ENCODE measurements at regions not wholly inside any gene's neighbourhood (a gene's known extent, or its start where the extent isn't known, plus 50 kb on each side); places are given as distances from the start of the nearest gene placed in this dataset.
"Not testable (repeated sequence)": the region's sequence is repeated elsewhere in the genome, so short reads cannot be mapped to it uniquely, and the experiment has no call there.

DNA sequence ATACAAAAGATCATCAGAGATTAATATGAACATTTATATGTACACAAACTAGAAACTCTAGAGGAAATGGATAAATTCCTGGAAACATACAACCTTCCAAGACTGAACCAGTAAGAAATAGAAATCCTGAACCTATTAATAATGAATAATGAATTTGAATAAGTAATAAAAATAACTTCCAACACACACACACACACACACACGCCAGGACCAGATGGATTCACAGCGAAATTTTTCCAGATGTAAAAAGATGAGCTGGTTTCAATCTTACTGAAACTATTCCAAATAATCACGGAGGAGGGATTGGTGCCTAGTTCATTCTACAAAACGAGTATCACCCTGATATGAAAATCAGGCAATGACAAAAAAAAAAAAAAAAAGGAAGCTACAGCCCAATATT lies 1095.0 kb downstream of the FAT4 start:
- DNase-seq (ENCODE audit: low spot score) (no peak), FAIRE-seq (no peak)

DNA sequence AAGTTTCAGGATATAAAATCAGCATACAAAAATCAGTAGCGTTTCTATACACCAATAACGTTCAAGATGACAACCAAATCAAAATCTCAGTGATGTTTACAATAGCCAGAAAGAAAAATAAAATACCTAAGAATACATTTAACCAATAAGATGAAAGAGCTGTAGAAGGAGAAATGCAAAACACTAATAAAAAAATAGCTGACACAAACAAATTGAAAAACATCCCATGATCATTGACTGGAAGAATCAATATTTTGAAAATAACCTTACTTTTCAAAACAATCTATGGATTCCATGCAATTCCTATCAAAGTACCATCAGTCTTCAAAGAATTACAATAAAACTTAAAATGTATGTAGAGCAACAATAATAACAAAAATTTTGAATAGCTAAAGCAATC lies 1096.3 kb downstream of the FAT4 start:
- FAIRE-seq (no peak), DNase-seq (ENCODE audit: low spot score) (no peak)

DNA sequence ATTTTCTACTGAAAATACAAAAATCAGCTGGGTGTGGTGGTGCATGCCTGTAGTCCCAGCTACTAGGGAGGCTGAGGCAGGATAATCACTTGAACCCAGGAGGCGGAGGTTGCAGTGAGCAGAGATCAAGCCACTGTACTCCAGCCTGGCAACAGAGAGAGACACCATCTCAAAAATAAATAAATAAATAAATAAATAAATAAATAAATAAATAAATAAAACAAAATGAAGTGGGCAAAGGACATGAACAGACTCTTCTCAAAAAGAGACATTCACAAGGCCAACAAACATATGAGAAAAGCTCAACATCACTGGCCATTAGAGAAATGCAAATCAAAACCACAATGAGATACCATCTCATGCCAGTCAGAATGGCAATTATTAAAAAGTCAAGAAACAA lies 1097.6 kb downstream of the FAT4 start:
- DNase-seq (ENCODE audit: low spot score); FAIRE-seq: not testable (repeated sequence)

DNA sequence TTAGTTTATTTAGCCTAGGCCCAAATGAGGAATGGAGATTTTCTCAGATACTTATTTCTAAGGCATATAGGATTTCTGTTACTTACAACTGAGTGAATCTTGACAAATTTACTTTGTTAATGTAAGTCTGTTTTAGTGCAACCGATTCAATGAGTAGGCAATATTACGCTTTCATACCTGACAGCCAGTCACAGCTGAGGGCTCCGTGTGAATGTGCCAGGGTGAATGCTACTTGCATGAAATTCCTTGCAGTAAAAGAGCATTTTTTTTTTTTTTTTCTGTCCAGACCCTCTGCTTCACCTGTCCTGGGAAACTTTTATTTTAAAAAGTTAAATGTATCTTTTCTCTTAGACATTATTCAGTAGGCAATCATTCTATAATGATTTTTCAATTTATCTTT lies 1100.0 kb downstream of the FAT4 start:
- DNase-seq (ENCODE audit: low spot score) (no peak), FAIRE-seq (no peak)

DNA sequence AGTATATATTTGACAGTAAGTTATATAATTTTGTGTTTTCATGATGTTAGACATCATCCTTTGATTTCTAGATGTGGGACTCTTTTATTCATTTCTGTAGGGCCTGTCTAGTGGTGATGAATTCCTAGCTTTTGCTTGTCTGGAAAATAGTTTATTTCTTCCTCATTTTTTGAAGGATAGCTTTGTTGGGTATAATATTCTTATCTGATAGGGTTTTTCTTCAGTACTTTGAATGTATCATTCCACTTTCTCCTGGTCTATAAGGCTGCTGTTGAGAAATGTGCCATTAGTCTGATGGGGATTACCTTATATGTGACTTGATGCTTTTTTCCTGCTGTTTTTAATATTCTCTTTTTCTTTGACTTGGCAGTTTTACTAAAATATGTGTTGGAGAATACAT lies 1104.5 kb downstream of the FAT4 start:
- FAIRE-seq, result no peak
- no peak for DNase-seq (ENCODE audit: low spot score)

DNA sequence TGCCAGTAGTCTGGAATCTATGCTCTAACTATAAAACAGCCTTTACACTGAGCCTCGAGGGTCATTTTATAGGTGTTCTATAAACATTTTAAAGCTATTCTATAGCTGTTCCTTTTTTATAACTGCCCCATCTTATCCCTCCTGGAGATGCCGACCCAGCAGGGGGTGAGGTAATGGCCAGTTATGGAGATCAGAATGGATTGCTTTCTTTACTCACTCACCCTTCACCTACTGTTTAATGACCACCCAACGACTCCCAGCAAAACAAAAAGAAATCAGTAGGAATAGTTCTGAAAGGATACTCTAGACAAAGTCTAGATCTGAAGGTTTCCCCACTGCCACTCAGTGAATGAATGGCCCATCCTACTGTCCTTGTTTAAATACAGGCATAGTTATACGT lies 1113.1 kb downstream of the FAT4 start:
- DNase-seq (ENCODE audit: low spot score) (no peak), FAIRE-seq (no peak)

DNA sequence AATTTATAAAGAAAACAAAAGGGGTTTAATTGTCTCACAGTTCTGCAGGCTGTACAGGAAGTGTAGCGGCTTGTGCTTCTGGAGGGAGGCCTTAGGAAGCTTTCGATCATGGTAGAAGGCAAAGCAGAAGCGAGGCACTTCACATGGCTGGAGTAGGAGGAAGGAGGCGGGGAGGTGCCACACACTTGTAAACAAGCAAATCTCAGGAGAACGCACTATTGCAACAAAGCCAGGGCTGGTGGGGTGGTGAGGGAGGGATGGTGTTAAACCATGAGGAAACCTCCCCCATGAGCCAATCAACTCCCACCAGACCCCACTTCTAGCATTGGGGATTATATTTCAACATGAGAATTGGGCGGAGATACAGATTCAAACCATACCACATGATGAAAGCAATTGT lies 1116.3 kb downstream of the FAT4 start:
- FAIRE-seq (no peak), DNase-seq (ENCODE audit: low spot score) (no peak)

DNA sequence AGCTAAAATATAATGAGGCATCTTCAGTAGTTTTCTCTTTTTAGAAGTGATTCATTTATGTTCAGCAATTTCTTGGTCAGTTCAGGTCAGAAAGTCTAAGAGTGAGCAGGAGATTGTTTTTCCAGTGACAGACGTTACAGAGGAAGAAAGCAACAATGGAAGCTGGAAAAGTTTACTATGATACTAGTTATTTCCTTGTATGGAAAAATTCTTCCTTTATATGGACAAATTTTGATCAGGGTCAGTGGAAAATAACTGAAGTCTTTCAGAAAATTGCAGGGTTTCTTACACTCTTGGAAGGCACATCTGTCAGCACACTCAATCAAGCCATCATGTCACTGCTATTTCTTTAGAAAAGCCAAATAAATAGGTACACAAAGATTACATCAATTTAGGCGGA lies 1120.7 kb downstream of the FAT4 start:
- no peak for FAIRE-seq
- no peak for DNase-seq (ENCODE audit: low spot score)

DNA sequence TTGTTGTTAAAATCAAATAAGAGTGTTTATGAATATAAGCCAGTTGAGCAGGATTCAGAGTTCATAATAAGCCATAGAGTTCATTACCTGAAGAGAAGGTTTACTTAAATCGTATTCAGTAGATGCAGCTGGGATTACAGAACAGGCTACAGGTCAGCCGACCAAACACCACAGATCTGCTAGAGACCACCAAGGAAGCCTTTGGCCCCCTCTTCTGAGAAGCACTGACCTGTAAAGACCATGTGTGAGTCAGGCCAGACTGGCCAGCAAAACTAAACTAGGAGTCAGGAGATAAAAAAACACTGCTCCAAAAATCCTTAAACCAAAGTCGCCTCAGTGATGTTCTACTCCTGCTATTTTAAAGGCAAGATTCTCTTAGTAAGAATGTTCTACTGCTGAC lies 1125.5 kb downstream of the FAT4 start:
- FAIRE-seq (no peak), DNase-seq (ENCODE audit: low spot score) (no peak)

DNA sequence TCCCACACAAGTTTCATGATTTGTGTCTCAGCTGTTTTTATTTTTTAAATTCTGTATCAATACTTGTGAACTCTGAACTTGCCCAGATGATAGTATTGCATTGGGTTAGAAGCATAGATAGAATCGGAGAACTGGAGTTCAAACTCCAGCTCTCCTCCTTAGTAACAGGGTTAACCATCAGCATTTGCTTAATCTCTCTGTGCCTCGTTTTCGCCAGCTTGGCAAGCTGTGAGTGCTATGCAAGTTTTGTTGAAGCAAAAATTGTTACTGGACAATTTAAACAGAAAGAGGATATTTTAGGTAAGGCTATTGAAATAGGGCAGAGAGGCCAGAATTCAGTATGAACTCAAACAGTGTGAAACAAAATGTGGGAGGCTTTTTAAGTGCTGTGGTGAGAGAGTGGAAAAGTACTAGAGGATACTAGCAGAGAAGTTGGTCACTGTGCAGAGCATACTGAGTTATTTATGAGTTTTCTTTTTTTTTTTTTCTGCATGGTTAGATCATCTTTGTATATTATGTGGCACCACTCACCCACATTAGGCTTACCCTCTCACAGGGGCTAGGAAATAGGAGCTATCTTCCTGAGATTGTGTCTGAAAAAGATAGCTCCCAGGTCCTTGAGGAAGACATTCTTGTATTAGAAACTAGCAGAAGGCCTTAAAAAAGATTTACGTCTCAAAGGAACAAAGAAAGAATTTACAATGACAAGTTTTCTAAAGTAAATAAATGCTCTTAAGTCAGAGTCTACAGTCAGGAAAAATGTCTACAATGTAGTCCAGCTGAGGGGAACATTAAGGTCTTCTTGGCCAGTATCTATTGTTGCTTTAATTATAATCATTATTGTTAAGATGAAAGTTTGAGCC lies 1126.6 kb downstream of the FAT4 start:
- FAIRE-seq, result no peak

DNA sequence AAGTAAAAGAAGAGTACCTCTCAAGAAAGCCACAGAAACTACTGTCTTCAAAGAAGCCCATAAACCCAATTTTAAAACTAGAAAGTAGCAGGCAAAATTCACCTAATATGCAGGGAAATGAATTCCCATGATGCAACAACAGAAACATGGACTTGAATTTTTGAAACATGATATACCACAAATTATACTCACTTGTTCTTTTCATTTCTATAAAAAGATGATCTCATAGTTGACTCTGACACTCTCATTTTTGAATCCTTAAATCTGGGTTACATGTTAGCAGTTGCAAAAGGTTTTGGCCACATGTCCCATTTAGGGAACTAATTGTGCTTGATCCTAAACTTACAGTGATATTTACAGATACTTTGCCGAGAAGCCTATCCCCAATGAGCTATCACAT lies 1130.8 kb downstream of the FAT4 start:
- DNase-seq (ENCODE audit: low spot score) (no peak), FAIRE-seq (no peak)

More for the DNA sequence above, 1126.6 kb downstream of the FAT4 start:
- DNase-seq (ENCODE audit: low spot score), result no peak

DNA sequence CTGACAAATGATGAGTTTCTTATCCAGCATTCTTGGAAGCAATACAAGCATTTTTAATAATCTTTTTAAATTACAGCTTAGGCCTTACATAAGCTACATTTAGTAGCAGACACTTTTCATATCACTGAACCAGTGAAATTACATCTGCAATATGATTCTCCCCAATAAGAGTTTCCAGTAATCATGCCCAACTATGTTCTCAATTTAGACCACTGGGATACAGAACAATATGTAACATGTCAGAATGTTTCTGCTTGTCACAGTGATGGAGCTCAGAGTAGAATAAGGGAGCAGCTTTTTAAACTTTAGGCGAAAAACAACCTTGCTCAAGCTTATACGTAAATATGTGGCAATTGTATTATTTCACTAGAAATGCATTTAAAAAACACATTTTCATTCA lies 1132.2 kb downstream of the FAT4 start:
- FAIRE-seq, result no peak

DNA sequence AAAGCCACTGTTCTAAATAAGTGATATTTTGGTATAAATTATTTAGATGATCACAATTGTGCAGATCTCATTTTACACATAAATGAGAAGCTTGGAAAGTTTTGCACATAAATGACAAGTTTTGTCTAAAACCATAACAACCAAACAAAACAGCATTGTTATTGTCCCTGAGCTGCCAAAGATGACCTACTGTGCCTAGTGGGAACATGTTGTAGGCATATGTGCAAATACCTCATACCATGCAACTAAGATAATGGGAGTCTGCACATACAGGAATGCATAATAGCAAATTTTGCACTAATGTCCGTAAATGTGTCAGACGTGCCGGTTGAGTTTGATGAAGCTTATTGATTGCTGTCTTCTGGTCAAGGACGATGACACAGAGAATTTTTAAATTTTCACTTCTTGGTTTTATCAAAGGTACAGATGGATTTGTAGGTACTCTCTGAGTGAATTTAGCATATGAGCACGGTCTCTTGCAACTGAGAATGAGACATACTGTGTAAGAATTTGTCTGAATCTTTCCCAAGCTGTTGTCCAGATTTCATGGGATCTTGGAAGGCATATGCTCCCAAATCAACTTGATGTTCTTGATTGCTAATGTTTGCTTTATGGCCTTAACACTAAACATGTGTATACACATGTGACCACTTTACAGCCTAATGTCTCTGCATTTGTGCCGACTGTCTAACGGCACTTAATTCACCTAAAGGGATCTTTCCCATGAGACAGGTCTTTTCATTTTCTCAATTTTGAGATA lies 1133.5 kb downstream of the FAT4 start:
- DNase-seq (ENCODE audit: low spot score), result no peak
- FAIRE-seq, result no peak

More for the DNA sequence above, 1132.2 kb downstream of the FAT4 start:
- DNase-seq (ENCODE audit: low spot score), result no peak

DNA sequence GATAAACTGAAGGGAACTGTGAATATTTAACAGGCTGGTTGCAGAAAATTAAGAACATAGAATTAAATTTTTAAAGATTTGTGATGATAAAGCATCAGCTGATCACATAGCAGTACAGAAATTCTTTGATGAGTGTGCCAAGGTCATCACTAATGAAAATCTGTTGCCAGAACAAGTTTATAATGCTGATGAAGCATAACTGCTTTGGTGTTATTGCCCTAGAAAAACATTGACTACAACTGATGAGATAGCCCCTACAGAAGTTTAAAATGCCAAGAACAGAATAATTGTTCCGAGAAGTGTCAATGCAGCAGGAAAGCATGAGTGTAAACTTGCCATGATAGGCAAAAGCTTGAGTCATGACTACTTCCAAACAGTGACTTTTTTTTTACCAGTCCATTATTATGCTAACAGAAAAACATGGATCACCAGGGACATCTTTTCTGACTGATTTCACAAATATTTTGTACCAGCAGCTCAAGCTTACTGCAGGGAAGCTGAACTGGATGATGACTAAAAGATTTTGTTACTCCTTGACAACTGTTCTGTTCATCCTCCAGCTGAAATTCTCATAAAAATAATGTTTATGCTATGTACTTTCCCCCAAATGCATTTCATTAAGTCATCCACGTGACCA lies 1136.6 kb downstream of the FAT4 start:
- DNase-seq (ENCODE audit: low spot score) (no peak), FAIRE-seq (no peak)

DNA sequence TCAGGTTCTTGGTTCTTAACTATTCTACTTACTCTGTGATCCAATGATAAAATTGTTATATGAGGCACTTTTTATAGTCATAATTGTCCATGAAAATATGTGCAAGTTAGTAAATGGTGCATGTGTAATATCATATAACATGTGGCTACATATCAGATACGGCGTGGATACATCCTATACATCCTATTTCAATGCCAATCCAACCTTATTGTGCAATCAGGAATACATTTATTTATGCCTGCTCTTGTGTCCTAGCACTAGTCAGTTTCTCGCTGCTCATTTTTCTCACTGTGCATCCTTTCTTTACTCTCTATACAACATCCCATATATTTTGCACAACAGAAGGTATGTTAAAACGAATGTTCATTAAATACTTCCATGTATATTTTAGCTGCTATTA lies 1141.1 kb downstream of the FAT4 start:
- FAIRE-seq (no peak), DNase-seq (ENCODE audit: low spot score) (no peak)

DNA sequence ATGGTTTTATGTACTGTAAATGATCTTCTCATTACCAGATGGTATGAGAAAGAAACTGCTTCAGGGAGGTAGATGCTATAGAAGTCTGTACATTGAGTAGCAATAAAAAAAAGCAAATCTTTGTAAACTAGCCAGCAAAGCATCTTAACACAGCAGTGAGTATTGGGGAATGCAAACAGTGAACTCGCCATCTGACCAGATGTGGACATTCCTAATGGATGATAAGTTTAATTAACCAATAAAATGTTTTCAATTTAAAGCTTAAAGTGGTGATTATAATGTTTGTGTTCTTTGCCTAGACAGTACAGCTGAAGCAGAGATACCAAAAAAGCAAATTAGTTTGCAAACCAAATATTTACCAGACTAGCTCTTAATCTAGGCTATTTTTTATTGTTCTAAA lies 1144.2 kb downstream of the FAT4 start:
- DNase-seq (ENCODE audit: low spot score) (no peak), FAIRE-seq (no peak)

DNA sequence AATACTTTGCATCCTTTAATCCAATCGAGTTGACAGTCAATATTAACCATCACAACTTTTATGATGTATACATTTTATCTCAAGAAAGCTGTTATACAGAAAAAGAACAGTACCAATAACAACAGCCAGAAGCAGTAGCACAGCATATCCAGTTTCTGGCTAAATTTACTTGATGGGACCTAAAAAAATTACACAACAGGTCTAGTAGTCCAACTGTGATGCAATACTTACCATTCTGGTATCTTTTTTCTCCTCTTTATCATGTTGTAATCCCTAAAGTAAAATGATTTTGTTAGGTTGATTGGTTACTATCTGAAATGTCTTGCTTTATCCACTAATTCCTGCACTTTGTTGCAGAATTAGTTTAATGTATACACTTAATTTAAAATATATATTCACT lies 1150.6 kb downstream of the FAT4 start:
- FAIRE-seq, result no peak
- DNase-seq (ENCODE audit: low spot score), result no peak

DNA sequence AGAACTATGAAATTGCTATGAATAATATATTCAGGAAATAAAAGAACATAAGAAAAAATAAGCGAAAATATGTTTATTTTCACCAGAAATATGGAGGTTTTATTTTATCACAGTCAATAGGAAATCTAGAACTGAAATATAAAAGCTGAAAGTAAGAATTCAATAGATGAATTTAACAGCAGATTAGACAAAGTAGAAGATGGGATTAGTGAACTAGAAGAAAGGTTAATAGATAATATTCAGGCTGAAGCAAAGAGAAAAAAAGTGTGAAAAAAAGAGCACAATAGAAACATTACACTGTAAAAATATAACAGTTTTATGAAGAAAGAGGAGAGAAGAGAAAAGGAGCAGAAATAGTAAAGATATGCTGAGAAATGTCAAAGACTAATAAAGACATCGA lies 1152.1 kb downstream of the FAT4 start:
- FAIRE-seq (no peak), DNase-seq (ENCODE audit: low spot score) (no peak)

DNA sequence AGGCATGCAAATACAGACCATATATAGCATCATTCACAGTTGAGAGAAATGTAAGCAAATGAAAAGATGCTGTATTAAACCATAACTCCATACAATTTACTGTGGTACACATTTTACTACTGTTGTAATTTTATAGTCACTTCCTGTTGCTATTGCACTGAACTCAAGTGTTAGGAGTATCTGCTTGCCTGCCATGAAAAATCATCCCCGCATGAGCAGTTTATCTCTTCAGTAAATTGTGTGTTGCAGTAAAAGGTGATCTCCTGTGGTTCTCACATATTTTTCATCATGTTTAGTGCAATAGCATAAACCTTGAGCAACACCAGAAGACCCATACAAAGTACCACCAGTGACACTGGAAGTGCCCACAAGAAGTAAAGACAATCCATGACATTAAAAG lies 1153.4 kb downstream of the FAT4 start:
- DNase-seq (ENCODE audit: low spot score) (no peak), FAIRE-seq (no peak)

DNA sequence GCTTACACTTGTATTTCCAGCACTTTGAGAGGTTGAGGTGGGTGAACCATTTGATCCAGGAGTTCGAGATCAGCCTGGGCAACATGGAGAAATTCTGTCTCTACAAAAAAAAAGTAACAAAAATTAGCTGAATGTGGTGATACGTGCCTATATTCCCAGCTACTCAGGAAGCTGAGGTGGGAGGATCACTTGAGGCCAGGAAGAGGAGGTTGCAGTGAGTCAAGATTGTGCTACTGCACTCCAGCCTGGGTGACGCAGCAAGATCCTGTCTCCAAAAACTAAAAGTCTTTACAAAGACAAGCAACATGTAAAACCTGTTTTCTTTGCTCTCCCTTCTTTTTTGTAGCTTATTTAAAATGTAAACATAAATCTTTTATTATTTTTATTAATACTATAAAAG lies 1156.1 kb downstream of the FAT4 start:
- DNase-seq (ENCODE audit: low spot score) (no peak), FAIRE-seq (no peak)

DNA sequence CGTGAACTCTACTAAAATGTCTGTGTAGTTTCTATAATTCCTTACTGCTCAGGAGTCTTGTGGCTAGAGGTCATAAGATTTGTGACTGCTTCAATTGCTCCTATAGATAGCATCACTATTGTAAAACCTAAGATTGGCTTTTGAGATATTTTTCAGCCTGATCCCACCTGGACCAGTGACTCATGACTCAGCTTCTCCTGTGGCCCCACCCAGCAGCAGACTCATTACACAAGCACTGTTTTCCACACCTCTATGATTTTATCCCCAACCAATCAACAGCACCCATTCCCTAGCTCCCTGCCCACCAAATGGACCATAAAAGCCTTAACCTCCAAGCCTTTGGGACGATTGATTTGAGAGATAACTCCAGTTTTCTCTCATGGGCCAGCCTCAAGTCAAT lies 1157.0 kb upstream of the INTU start:
- FAIRE-seq, result no peak
- DNase-seq (ENCODE audit: low spot score), result no peak

DNA sequence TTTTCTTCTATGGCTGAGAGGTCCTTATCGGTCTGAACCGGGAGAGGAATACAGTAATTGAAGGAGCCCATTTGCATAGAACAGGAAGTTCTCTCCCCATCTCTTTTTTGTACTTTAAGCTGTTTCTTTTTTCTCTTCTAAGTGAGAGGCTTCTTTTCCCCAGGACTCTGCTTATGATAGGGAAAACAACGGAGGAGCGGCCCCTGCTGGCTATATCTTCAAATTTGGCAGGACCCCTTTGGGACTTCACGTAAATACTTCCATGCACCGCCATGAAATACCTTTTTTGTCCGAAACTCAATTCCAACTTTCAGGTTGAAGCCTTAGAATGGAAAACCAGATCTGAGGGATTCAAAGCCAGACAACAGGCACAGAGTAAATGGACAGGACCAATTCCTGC lies 1153.0 kb upstream of the INTU start:
- no peak for DNase-seq (ENCODE audit: low spot score)
- no peak for FAIRE-seq
